ENCODE measurements at regions not wholly inside any gene's neighbourhood (a gene's known extent, or its start where the extent isn't known, plus 50 kb on each side); places are given as distances from the start of the nearest gene placed in this dataset.

- Histone ChIP-seq H3K9me3 (ENCODE audit: control insufficient read depth, low read length) (no peaks in the 10 kb centered on the region), H3K4me3 (ENCODE audit: low read length) (no peak overlapping the region), H3K9ac (ENCODE audit: low read length) (no peak overlapping the region), H3K27me3 (ENCODE audit: control insufficient read depth, insufficient read depth, low read length) (no peaks in the 10 kb centered on the region), H3K4me1 (ENCODE audit: control insufficient read depth, insufficient read depth, low read length) (peaks cover 12% of the 10 kb centered on the region), H3K36me3 (ENCODE audit: control insufficient read depth, insufficient read depth, low read length) (no peaks in the 10 kb centered on the region)
Measured at GRCh38 chr13:106311004-106311403, 224.5 kb downstream of the EFNB2 start.

GRCh38 chr13:106310291-106310865, 225.1 kb downstream of the EFNB2 start:
- Histone ChIP-seq H3K27me3 (ENCODE audit: control insufficient read depth, insufficient read depth, low read length) (no peaks in the 10 kb centered on the region), H3K9ac (ENCODE audit: low read length) (no peak overlapping the region), H3K36me3 (ENCODE audit: control insufficient read depth, insufficient read depth, low read length) (no peaks in the 10 kb centered on the region)

DNA sequence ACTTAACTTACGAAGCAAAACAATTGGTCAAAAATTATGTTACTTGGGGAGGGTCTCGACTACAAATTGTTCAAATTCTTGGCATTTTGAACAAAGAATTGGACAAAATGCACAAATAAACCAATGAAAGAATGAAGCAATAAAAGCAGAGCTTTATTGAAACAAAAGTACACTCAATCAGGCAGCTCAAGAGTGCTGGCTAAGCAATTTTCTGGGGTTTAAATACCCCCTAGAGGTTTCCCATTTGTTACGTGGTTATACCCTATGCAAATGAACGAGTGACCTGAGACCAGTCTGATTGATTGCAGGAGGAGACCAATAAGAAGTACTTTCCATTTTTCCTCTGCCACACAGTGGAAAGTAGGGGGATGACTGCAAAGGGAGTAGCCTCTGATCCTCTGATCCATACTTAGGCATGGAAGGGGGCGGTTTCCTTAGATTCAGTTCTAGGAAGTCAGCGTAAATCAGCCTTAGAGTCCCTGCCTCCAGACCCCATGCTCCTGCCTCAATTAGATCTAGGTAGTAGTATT, 228.6 kb downstream of the EFNB2 start:
- Histone ChIP-seq H3K27me3 (ENCODE audit: control insufficient read depth, insufficient read depth, low read length) (no peaks in the 10 kb centered on the region), H3K36me3 (ENCODE audit: control insufficient read depth, insufficient read depth, low read length) (no peaks in the 10 kb centered on the region), H3K4me1 (ENCODE audit: control insufficient read depth, insufficient read depth, low read length) (no peaks in the 10 kb centered on the region), H3K4me3 (ENCODE audit: low read length) (no peak overlapping the region), H3K9ac (ENCODE audit: low read length) (no peak overlapping the region), H3K9me3 (ENCODE audit: control insufficient read depth, low read length) (no peaks in the 10 kb centered on the region)

More at GRCh38 chr13:106310291-106310865, 225.1 kb downstream of the EFNB2 start:
- no peaks in the 10 kb centered on the region for H3K9me3 ChIP-seq (ENCODE audit: control insufficient read depth, low read length)
- peaks cover 6% of the 10 kb centered on the region for H3K4me1 ChIP-seq (ENCODE audit: control insufficient read depth, insufficient read depth, low read length)
- H3K4me3 ChIP-seq (ENCODE audit: low read length), result no peak overlapping the region

DNA sequence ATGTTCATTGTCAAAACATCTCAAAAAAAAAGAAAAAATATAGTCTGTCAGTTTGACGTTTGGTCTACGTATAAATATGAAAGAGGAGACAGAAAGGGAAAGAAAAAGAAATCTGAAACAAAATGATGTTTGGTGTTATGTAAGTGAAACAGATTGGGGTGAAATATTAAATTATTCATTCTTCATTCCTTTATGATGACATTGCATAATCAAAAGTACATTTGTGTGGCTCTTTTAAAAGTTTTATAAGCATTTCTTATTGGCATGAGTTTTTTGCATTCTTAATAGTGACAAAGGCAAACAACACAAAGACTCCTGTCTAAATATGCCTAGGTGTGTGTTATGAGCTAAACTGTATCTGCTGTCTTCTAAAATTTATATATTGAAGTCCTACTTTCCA, 232.6 kb downstream of the EFNB2 start:
- no peak overlapping the region for H3K4me3 ChIP-seq (ENCODE audit: low read length)
- H3K9ac ChIP-seq (ENCODE audit: low read length), result no peak overlapping the region

DNA sequence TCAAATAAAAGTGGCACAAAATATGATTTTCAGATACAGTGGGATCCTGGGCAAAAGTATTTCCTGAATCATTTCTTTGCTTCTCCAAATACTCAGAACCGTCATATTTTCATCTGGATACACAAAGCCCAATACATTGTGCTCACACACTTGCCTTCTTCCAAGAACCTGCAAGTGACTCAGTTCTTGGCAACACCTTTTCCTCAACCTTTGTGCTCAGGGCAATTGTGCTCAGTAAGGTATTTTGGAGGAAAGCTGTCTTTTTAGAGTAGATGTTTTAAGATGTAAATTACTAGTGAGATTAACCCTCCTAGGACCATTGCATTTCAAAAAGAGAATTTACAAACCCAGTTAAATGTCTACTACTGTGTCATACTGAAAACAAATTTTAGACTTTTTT, 233.5 kb downstream of the EFNB2 start:
- H3K9ac ChIP-seq (ENCODE audit: low read length), result no peak overlapping the region
- no peak overlapping the region for H3K4me3 ChIP-seq (ENCODE audit: low read length)
- H3K9me3 ChIP-seq (ENCODE audit: control insufficient read depth, low read length), result no peaks in the 10 kb centered on the region
- no peaks in the 10 kb centered on the region for H3K4me1 ChIP-seq (ENCODE audit: control insufficient read depth, insufficient read depth, low read length)
- H3K27me3 ChIP-seq (ENCODE audit: control insufficient read depth, insufficient read depth, low read length), result no peaks in the 10 kb centered on the region
- H3K36me3 ChIP-seq (ENCODE audit: control insufficient read depth, insufficient read depth, low read length), result no peaks in the 10 kb centered on the region

More for the DNA sequence above, 232.6 kb downstream of the EFNB2 start:
- Histone ChIP-seq H3K9me3 (ENCODE audit: control insufficient read depth, low read length) (no peaks in the 10 kb centered on the region), H3K27me3 (ENCODE audit: control insufficient read depth, insufficient read depth, low read length) (no peaks in the 10 kb centered on the region), H3K36me3 (ENCODE audit: control insufficient read depth, insufficient read depth, low read length) (no peaks in the 10 kb centered on the region), H3K4me1 (ENCODE audit: control insufficient read depth, insufficient read depth, low read length) (no peaks in the 10 kb centered on the region)

- no peaks in the 10 kb centered on the region for H3K9me3 ChIP-seq (ENCODE audit: control insufficient read depth, low read length)
- no peak overlapping the region for H3K9ac ChIP-seq (ENCODE audit: low read length)
- no peaks in the 10 kb centered on the region for H3K27me3 ChIP-seq (ENCODE audit: control insufficient read depth, insufficient read depth, low read length)
- H3K36me3 ChIP-seq (ENCODE audit: control insufficient read depth, insufficient read depth, low read length), result no peaks in the 10 kb centered on the region
- no peak overlapping the region for H3K4me3 ChIP-seq (ENCODE audit: low read length)
- no peaks in the 10 kb centered on the region for H3K4me1 ChIP-seq (ENCODE audit: control insufficient read depth, insufficient read depth, low read length)
Measured at GRCh38 chr13:106299621-106300020, 235.8 kb downstream of the EFNB2 start.

DNA sequence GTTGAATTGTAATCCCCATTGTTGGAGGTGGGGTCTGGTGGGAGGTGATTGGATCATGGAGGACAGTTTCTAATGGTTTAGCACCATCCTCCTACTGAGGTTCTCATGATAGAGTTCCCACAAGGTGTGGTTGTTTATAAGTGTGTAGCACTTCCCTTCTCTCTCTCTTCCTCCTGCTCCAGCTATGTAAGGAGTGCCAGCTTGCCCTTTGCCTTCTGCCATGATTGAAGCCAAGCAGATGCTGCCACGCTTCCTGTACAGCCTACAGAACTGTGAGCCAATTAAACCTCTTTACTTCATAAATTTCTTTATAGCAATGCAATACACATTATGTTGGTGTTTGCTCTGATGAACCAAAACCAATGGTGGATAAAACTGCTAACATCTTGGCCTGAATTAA, 238.2 kb downstream of the EFNB2 start:
- Histone ChIP-seq H3K4me1 (ENCODE audit: control insufficient read depth, insufficient read depth, low read length) (no peaks in the 10 kb centered on the region), H3K9me3 (ENCODE audit: control insufficient read depth, low read length) (no peaks in the 10 kb centered on the region), H3K36me3 (ENCODE audit: control insufficient read depth, insufficient read depth, low read length) (no peaks in the 10 kb centered on the region), H3K27me3 (ENCODE audit: control insufficient read depth, insufficient read depth, low read length) (no peaks in the 10 kb centered on the region), H3K9ac (ENCODE audit: low read length) (no peak overlapping the region), H3K4me3 (ENCODE audit: low read length) (no peak overlapping the region)

DNA sequence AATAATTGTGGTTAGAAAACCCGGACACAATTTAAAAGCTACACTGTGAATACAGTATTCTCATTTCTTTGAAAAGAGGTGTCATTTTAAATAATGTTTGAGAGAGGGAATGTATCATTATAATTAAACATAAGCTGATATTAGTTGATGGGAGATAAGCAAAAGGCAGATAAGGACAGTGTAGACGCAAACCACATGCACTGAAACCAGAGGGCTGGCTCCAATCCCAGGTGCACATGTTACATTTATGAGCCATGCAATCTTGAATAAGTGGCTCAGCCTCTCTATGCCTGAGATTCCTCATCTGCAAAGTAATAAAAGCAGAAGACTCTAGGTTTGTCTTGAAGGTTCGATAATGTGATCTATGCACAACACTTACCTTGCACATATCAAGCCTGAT, 238.7 kb downstream of the EFNB2 start:
- Histone ChIP-seq H3K27me3 (ENCODE audit: control insufficient read depth, insufficient read depth, low read length) (no peaks in the 10 kb centered on the region), H3K9me3 (ENCODE audit: control insufficient read depth, low read length) (no peaks in the 10 kb centered on the region), H3K9ac (ENCODE audit: low read length) (no peak overlapping the region), H3K4me3 (ENCODE audit: low read length) (no peak overlapping the region), H3K36me3 (ENCODE audit: control insufficient read depth, insufficient read depth, low read length) (no peaks in the 10 kb centered on the region), H3K4me1 (ENCODE audit: control insufficient read depth, insufficient read depth, low read length) (no peaks in the 10 kb centered on the region)

DNA sequence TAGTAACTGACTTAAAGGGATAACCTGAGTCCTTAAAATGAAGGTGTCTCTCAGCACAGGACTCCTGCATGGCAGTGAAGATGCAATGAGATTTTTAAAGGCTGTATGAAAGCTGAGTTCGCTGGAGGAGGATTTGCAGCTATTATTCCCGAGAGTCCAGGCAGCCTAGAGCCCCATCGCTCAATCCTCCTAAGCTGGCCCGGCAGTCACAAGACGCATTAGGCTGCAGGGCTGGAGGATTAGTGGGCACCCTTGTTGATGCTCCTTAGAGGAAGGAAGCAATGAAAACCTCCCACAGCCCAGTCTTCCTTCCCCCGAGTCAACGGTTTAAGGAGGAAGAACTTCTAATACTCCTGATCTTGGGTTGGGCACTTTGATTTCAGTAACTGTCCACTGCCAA, 239.5 kb downstream of the EFNB2 start:
- no peaks in the 10 kb centered on the region for H3K4me1 ChIP-seq (ENCODE audit: control insufficient read depth, insufficient read depth, low read length)
- H3K27me3 ChIP-seq (ENCODE audit: control insufficient read depth, insufficient read depth, low read length), result no peaks in the 10 kb centered on the region
- H3K4me3 ChIP-seq (ENCODE audit: low read length), result no peak overlapping the region
- no peaks in the 10 kb centered on the region for H3K9me3 ChIP-seq (ENCODE audit: control insufficient read depth, low read length)
- H3K9ac ChIP-seq (ENCODE audit: low read length), result no peak overlapping the region
- H3K36me3 ChIP-seq (ENCODE audit: control insufficient read depth, insufficient read depth, low read length), result no peaks in the 10 kb centered on the region

- Histone ChIP-seq H3K27me3 (ENCODE audit: control insufficient read depth, insufficient read depth, low read length) (no peaks in the 10 kb centered on the region), H3K4me3 (ENCODE audit: low read length) (no peak overlapping the region), H3K9me3 (ENCODE audit: control insufficient read depth, low read length) (no peaks in the 10 kb centered on the region), H3K9ac (ENCODE audit: low read length) (no peak overlapping the region), H3K4me1 (ENCODE audit: control insufficient read depth, insufficient read depth, low read length) (no peaks in the 10 kb centered on the region), H3K36me3 (ENCODE audit: control insufficient read depth, insufficient read depth, low read length) (no peaks in the 10 kb centered on the region)
Measured at GRCh38 chr13:106291006-106291405, 244.5 kb downstream of the EFNB2 start.

- H3K36me3 ChIP-seq (ENCODE audit: control insufficient read depth, insufficient read depth, low read length), result no peaks in the 10 kb centered on the region
- H3K27me3 ChIP-seq (ENCODE audit: control insufficient read depth, insufficient read depth, low read length), result no peaks in the 10 kb centered on the region
- H3K9me3 ChIP-seq (ENCODE audit: control insufficient read depth, low read length), result no peaks in the 10 kb centered on the region
- H3K9ac ChIP-seq (ENCODE audit: low read length), result no peak overlapping the region
- peaks cover 9% of the 10 kb centered on the region for H3K4me1 ChIP-seq (ENCODE audit: control insufficient read depth, insufficient read depth, low read length)
- no peak overlapping the region for H3K4me3 ChIP-seq (ENCODE audit: low read length)
Measured at GRCh38 chr13:106287351-106287750, 248.1 kb downstream of the EFNB2 start.

GRCh38 chr13:106286811-106287210, 248.7 kb downstream of the EFNB2 start:
- no peaks in the 10 kb centered on the region for H3K27me3 ChIP-seq (ENCODE audit: control insufficient read depth, insufficient read depth, low read length)
- H3K9me3 ChIP-seq (ENCODE audit: control insufficient read depth, low read length), result no peaks in the 10 kb centered on the region
- H3K36me3 ChIP-seq (ENCODE audit: control insufficient read depth, insufficient read depth, low read length), result no peaks in the 10 kb centered on the region
- H3K4me3 ChIP-seq (ENCODE audit: low read length), result no peak overlapping the region
- H3K9ac ChIP-seq (ENCODE audit: low read length), result no peak overlapping the region
- peaks cover 9% of the 10 kb centered on the region for H3K4me1 ChIP-seq (ENCODE audit: control insufficient read depth, insufficient read depth, low read length)

DNA sequence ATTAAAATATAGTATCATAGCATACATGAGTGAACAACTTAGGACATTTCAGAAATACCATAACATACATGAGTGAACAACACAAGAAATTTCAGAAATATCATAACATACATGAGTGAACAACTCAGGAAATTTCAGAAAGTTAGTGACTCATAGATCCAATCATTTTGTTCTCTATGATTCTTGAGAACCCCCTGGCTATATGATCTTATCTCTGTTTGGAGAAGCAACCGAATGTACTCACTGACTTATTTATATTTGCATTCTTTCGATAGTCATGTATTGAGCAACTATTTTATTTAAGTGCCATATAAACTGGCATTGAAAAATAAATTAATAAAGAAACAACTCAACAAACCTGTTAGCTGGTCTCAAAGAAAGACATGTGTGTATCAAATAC, 251.1 kb downstream of the EFNB2 start:
- H3K9me3 ChIP-seq (ENCODE audit: control insufficient read depth, low read length), result no peaks in the 10 kb centered on the region
- H3K36me3 ChIP-seq (ENCODE audit: control insufficient read depth, insufficient read depth, low read length), result no peaks in the 10 kb centered on the region
- no peak overlapping the region for H3K9ac ChIP-seq (ENCODE audit: low read length)
- no peak overlapping the region for H3K4me3 ChIP-seq (ENCODE audit: low read length)
- no peaks in the 10 kb centered on the region for H3K27me3 ChIP-seq (ENCODE audit: control insufficient read depth, insufficient read depth, low read length)
- peaks cover 9% of the 10 kb centered on the region for H3K4me1 ChIP-seq (ENCODE audit: control insufficient read depth, insufficient read depth, low read length)
